NCI-H345 treated with DMSO at 0.1 percent for 48 hours (cell line): ENCODE measurements at regions not wholly inside any gene's neighbourhood (a gene's known extent, or its start where the extent isn't known, plus 50 kb on each side); places are given as distances from the start of the nearest gene placed in this dataset.

ENCODE experiments used
- DNase-seq: peaks from one replicate; lab custom pipeline; 2025; ENCODE audit not compliant: unreplicated experiment; lab: John Stamatoyannopoulos, UW

GRCh38 chr10:78448470-78448869 is 414.8 kb downstream of the RPS24 start:
- DNase-seq, result no peak

GRCh38 chr10:78448994-78449418 is 415.3 kb downstream of the RPS24 start:
- no peak for DNase-seq

GRCh38 chr10:78449554-78449953 is 415.9 kb downstream of the RPS24 start:
- DNase-seq, result no peak

- no peak for DNase-seq
Measured at GRCh38 chr10:78450239-78450638, 416.6 kb downstream of the RPS24 start.

- no peak for DNase-seq
Measured at GRCh38 chr10:78450807-78451485, 417.3 kb downstream of the RPS24 start.

GRCh38 chr10:78451592-78451991 is 417.9 kb downstream of the RPS24 start:
- DNase-seq, result no peak

GRCh38 chr10:78454123-78454645 is 420.5 kb downstream of the RPS24 start:
- DNase-seq, result no peak

- DNase-seq, result no peak
Measured at GRCh38 chr10:78455236-78455635, 421.6 kb downstream of the RPS24 start.

- peak; percentile 2 for DNase-seq
Measured at GRCh38 chr10:78455811-78456210, 422.1 kb downstream of the RPS24 start.

GRCh38 chr10:78456649-78457400 is 423.2 kb downstream of the RPS24 start:
- no peak for DNase-seq

GRCh38 chr10:78457804-78458482 is 424.3 kb downstream of the RPS24 start:
- no peak for DNase-seq

- peak; percentile 72 for DNase-seq
Measured at GRCh38 chr10:78458983-78459638, 425.4 kb downstream of the RPS24 start.

GRCh38 chr10:78459639-78460037 is 426.0 kb downstream of the RPS24 start:
- no peak for DNase-seq

- DNase-seq, result no peak
Measured at GRCh38 chr10:78460204-78460603, 426.5 kb downstream of the RPS24 start.

- DNase-seq, result no peak
Measured at GRCh38 chr10:78461333-78461732, 427.7 kb downstream of the RPS24 start.

GRCh38 chr10:78462176-78462575 is 428.5 kb downstream of the RPS24 start:
- no peak for DNase-seq

GRCh38 chr10:78462726-78463228 is 429.1 kb downstream of the RPS24 start:
- DNase-seq, result no peak

- DNase-seq, result no peak
Measured at GRCh38 chr10:78464118-78464855, 430.6 kb downstream of the RPS24 start.

GRCh38 chr10:78464856-78465267 is 431.2 kb downstream of the RPS24 start:
- DNase-seq, result no peak

GRCh38 chr10:78465431-78465830 is 431.8 kb downstream of the RPS24 start:
- no peak for DNase-seq
